NCI-H446 (cell line): ENCODE measurements at regions not wholly inside any gene's neighbourhood (a gene's known extent, or its start where the extent isn't known, plus 50 kb on each side); places are given as distances from the start of the nearest gene placed in this dataset.
"Not testable (repeated sequence)": the region's sequence is repeated elsewhere in the genome, so short reads cannot be mapped to it uniquely, and the experiment has no call there.

Experiments
- DNase-seq, 2 experiments: peaks; one replicate each; lab custom pipeline; 2025; lab: John Stamatoyannopoulos, UW

GRCh38 chr1:199920635-199921034 is 106.9 kb upstream of the NR5A2 start:
- DNase-seq, result no peak

GRCh38 chr1:199929556-199929955 is 98.0 kb upstream of the NR5A2 start:
- DNase-seq, result no peak

GRCh38 chr1:199930067-199930466 is 97.4 kb upstream of the NR5A2 start:
- DNase-seq, result not testable (repeated sequence)

- DNase-seq, result no peak
These were observed 95.7 kb upstream of the NR5A2 start for GRCh38 chr1:199931666-199932377.

GRCh38 chr1:199932462-199932861 is 95.0 kb upstream of the NR5A2 start:
- DNase-seq, result no peak

GRCh38 chr1:199936441-199936840 is 91.1 kb upstream of the NR5A2 start:
- DNase-seq, result no peak

GRCh38 chr1:199937161-199937560 is 90.3 kb upstream of the NR5A2 start:
- no peak for DNase-seq

GRCh38 chr1:199937661-199938060 is 89.8 kb upstream of the NR5A2 start:
- DNase-seq, result no peak

- no peak for DNase-seq
These were observed 82.5 kb upstream of the NR5A2 start for GRCh38 chr1:199944986-199945385.

- DNase-seq, result no peak
These were observed 81.9 kb upstream of the NR5A2 start for GRCh38 chr1:199945591-199945990.

GRCh38 chr1:199946305-199947155 is 81.0 kb upstream of the NR5A2 start:
- no peak for DNase-seq

- no peak for DNase-seq
These were observed 78.8 kb upstream of the NR5A2 start for GRCh38 chr1:199948587-199949280.

- DNase-seq, result not testable (repeated sequence)
These were observed 76.5 kb upstream of the NR5A2 start for GRCh38 chr1:199951005-199951404.

- DNase-seq, result no peak
These were observed 73.9 kb upstream of the NR5A2 start for GRCh38 chr1:199953651-199954050.

GRCh38 chr1:199954699-199955098 is 72.8 kb upstream of the NR5A2 start:
- no peak for DNase-seq

- no peak for DNase-seq
These were observed 72.3 kb upstream of the NR5A2 start for GRCh38 chr1:199955235-199955634.

GRCh38 chr1:199956005-199956404 is 71.5 kb upstream of the NR5A2 start:
- no peak for DNase-seq

GRCh38 chr1:199959033-199959774 is 68.3 kb upstream of the NR5A2 start:
- DNase-seq, result no peak

- no peak for DNase-seq
These were observed 67.8 kb upstream of the NR5A2 start for GRCh38 chr1:199959775-199960110.

GRCh38 chr1:199970125-199970524 is 57.4 kb upstream of the NR5A2 start:
- DNase-seq, result no peak

- no peak for DNase-seq
These were observed 50.9 kb upstream of the NR5A2 start for GRCh38 chr1:199976496-199977144.
